Small intestine (tissue), 7 donors: ENCODE measurements at regions not wholly inside any gene's neighbourhood (a gene's known extent, or its start where the extent isn't known, plus 50 kb on each side); places are given as distances from the start of the nearest gene placed in this dataset.
A peak's percentile ranks its signal among the peaks of the same experiment; 100 is the strongest.

Source experiments
- DNase-seq, 2 donors: peaks; one replicate each; pipeline versions ENCODE4 v3.0.0 to v3.0.0-alpha.2; 2013
- FAIRE-seq: peaks from 2 replicates; lab custom pipeline; 2012; peaks lifted over from hg19 to GRCh38; lab: Jason Lieb, UNC
- H3K27ac ChIP-seq, 3 donors: one replicate each; pipeline ENCODE4 v1.5.1; 2013; ENCODE audit warnings: low read length in 2 of 3, mild to moderate bottlenecking in 2 of 3, control low read depth in 1 of 3, inconsistent platforms in 1 of 3, low read depth in 1 of 3, moderate library complexity in 1 of 3
- H3K27me3 ChIP-seq, 3 donors: one replicate each; pipeline ENCODE4 v1.6.1; 2013; ENCODE audit warnings: low read length in 3 of 3, inconsistent platforms in 1 of 3; ENCODE audit not compliant: control insufficient read depth in 3 of 3, insufficient read depth in 3 of 3
- H3K36me3 ChIP-seq, 3 donors: one replicate each; pipeline ENCODE4 v1.6.1; 2013; ENCODE audit warnings: low read length in 3 of 3, inconsistent platforms in 1 of 3, low read depth in 1 of 3, mild to moderate bottlenecking in 1 of 3, moderate library complexity in 1 of 3; ENCODE audit not compliant: control insufficient read depth in 3 of 3, insufficient read depth in 2 of 3
- H3K4me1 ChIP-seq, 3 donors: one replicate each; pipeline ENCODE4 v1.6.1; 2013; ENCODE audit warnings: low read length in 2 of 3, inconsistent platforms in 1 of 3, low read depth in 1 of 3, mild to moderate bottlenecking in 1 of 3, moderate library complexity in 1 of 3; ENCODE audit not compliant: control insufficient read depth in 3 of 3, insufficient read depth in 2 of 3
- H3K4me3 ChIP-seq, 3 donors: one replicate each; pipeline ENCODE4 v1.5.1; 2013; ENCODE audit warnings: low read length in 3 of 3, control low read depth in 1 of 3, inconsistent platforms in 1 of 3, low read depth in 1 of 3, mild to moderate bottlenecking in 1 of 3, moderate library complexity in 1 of 3
- H3K9me3 ChIP-seq, 2 donors: one replicate each; pipeline ENCODE4 v1.6.1; 2013; ENCODE audit warnings: low read depth in 1 of 2, low read length in 1 of 2; ENCODE audit not compliant: control insufficient read depth in 2 of 2, insufficient read depth in 1 of 2
- WGBS, 3 donors: extraction: QIAGEN DNeasy Blood & Tissue Kit; methylation state at CpG; one replicate each; pipeline ENCODE4 v1.1.7; 2013; 5-methylcytosine and 5-hydroxymethylcytosine counted together
- donor health status: healthy with polysubstance abuse.
- donor health status: control.
- donor health status: control.
- donor health status: Bipolar disorder and iron deficiency.
- donor health status: healthy.

DNA sequence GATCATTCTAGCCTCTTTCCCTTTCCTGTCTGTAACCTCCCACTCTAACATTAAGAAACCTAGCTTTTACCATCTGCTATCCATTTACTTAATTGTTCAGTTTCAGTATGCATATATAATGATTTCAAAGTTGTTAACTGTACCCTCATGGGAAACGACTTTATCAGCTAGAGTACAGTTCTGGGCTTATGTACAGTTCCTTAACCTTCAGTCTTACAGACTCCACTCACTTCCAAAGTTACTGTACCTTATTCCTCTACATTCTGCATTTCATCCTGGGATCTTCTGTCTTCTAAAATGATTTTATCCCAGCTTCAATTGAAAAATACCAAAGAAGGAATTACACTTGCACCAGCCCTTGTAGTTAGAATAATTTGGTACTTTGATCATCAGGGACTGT is 108.7 kb upstream of the KCNE2 start:
- no peak for FAIRE-seq

DNA sequence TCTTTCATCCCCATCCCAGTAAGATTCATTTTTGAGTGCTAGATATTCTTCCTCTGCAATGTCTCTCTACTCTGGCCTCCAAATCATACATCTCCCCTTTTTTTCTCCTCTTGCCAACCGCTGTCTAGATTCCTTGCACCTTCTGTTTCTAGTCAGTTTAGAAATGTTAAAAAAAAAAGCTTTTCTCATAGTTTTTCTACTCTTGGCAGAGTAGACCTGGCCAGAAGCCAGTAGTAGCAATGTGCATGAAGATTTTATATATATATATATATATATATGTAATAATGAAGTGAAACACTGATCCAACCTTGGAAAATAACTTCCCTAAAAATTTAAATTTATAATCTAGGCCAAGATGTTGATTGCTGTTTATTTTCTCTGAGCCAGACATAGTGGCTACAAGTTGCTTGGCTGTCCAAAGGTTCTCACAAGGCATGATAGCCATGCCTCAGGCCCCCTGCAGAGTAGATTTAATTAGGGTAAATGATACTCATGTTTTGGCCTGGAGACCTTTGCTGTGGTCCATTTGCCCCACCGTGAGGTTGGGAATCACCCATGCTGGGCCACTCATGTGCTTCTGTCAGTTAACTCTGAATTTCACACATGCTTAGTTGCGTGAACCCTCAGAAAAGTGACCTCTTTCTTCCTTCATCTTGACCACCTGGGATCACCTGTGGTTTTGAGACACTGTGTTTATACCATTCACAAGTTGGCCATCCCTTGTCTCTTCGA is 103.4 kb upstream of the KCNE2 start:
- Histone ChIP-seq H3K4me3 (no peak overlapping the region), H3K9me3 (peaks cover 0 to 5% of the 10 kb centered on the region in 2 donors), H3K27me3 (no peaks in the 10 kb centered on the region), H3K27ac (no peak overlapping the region), H3K4me1 (no peaks in the 10 kb centered on the region), H3K36me3 (no peaks in the 10 kb centered on the region)
- WGBS, 3 donors: 71 to 80% (median 77%) methylated on average over 4 of the region's 4 CpGs
- no peak for FAIRE-seq
- DNase-seq: no peak

More for the DNA sequence above, 108.7 kb upstream of the KCNE2 start:
- Histone ChIP-seq H3K9me3 (peaks cover 0 to 15% of the 10 kb centered on the region in 2 donors), H3K4me1 (no peaks in the 10 kb centered on the region), H3K36me3 (no peaks in the 10 kb centered on the region), H3K4me3 (no peak overlapping the region), H3K27ac (no peak overlapping the region), H3K27me3 (no peaks in the 10 kb centered on the region)
- WGBS, 3 donors: 66 to 88% (median 82%) methylated on average over 1 of the region's 1 CpG
- no peak for DNase-seq

DNA sequence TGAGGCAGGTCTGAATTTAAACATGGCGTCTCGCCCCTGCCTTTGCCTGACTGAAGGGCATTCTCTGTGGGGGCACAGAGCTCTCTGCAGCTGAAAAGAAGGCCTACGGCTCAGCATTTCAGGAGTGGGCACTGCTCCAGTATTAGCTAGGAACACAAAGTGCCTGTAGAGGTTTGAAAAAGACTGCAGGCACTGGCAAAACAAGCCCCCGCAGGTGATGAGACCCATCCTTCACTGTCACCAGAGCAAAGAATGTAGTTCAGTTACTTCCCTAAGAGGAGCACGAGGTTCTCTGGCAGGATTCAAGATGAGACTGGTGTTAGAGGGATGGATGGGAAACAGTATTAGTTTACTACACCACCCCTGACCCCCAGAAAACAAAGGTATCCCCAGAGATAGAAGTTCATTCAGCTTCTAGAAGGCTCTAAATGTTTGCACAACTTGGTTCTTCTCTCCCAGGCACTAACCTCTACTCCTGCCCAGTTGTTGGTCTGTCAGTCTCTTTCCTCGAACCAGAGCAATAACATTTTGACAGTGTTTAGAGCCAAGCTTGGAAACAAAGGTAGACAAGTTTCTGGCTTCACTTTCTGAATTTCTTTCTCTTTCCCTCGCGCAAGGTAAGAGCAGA is 101.9 kb upstream of the KCNE2 start:
- DNase-seq (no peak), FAIRE-seq (no peak)
- H3K36me3 ChIP-seq: no peaks in the 10 kb centered on the region
- H3K4me1 ChIP-seq: no peaks in the 10 kb centered on the region
- no peaks in the 10 kb centered on the region for H3K27me3 ChIP-seq
- 72 to 79% (median 75%) methylated on average over 8 of the region's 8 CpGs for WGBS, 3 donors
- H3K9me3 ChIP-seq: peaks cover 0 to 3% of the 10 kb centered on the region in 2 donors
- no peak overlapping the region for H3K4me3 ChIP-seq
- H3K27ac ChIP-seq: no peak overlapping the region

DNA sequence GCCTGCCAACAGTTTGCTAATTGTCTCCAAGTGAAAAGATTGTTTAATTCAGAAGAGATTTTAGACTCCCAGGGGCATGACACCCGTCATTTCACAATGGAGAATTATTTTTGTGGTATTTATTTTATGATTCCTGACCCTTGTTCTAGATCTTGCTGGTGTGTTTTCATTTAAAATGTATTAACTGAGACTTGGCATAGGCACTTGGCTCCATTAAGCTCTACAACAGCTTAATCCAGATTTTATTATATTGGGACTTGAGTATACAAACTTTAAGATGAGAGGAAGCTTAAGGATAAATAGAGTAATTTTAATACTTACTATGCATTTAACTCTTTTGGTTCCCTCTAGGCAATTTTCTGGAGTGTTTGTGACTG is 101.3 kb upstream of the KCNE2 start:
- Histone ChIP-seq H3K36me3 (no peaks in the 10 kb centered on the region), H3K27me3 (no peaks in the 10 kb centered on the region), H3K4me1 (no peaks in the 10 kb centered on the region), H3K4me3 (no peak overlapping the region), H3K9me3 (peaks cover 0 to 3% of the 10 kb centered on the region in 2 donors), H3K27ac (no peak overlapping the region)
- 52 to 61% (median 60%) methylated on average over 1 of the region's 1 CpG for WGBS, 3 donors
- DNase-seq: no peak
- no peak for FAIRE-seq

DNA sequence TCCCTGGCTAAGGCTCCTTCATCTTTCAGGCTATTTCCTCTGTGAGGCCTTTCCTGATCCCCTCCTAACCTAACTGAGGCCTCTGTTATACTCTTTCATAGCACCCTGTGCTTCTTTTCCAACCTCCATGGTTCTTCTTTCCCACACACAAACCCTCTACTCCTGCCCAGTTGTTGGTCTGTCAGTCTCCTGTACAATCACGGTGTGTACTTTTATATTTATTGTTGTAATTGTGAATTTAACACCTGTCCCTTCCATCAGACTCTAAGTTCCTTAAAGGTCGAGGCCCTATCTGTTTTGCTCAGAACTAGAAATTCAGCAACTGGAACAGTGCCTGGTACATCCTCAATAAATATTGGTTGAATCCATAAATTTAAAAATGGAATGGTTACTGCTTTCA is 100.2 kb upstream of the KCNE2 start:
- H3K4me3 ChIP-seq: no peak overlapping the region
- H3K9me3 ChIP-seq: peaks cover 0 to 3% of the 10 kb centered on the region in 2 donors
- FAIRE-seq (no peak), DNase-seq (no peak)
- H3K4me1 ChIP-seq: no peaks in the 10 kb centered on the region
- H3K27me3 ChIP-seq: no peaks in the 10 kb centered on the region
- no peak overlapping the region for H3K27ac ChIP-seq
- H3K36me3 ChIP-seq: no peaks in the 10 kb centered on the region
- WGBS, 3 donors: 78 to 91% (median 78%) methylated on average over 2 of the region's 2 CpGs

DNA sequence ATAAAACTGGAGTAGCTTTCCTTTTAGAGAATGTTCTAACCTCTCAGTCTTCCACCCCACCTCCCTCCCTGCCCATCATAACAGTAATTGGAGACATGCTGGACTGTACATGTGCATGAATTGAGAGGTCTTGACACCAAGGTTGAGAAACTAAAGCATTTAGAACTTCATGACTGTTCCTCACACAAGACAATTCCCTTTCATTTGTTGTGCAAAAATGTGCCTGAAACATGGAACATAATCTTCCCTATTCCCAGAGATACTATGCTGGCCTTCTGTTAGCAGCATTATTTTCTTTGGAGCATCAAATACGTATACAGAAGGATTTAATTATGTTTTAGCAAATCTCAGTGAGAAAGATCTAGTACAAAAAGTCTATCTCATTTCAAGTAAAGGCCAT is 97.5 kb upstream of the KCNE2 start:
- WGBS, 3 donors: 79 to 93% (median 84%) methylated on average over 1 of the region's 1 CpG
- Histone ChIP-seq H3K36me3 (no peaks in the 10 kb centered on the region), H3K4me1 (no peaks in the 10 kb centered on the region), H3K4me3 (no peak overlapping the region), H3K27ac (no peak overlapping the region), H3K27me3 (no peaks in the 10 kb centered on the region), H3K9me3 (peaks cover 0 to 3% of the 10 kb centered on the region in 2 donors)
- no peak for FAIRE-seq
- DNase-seq: no peak

DNA sequence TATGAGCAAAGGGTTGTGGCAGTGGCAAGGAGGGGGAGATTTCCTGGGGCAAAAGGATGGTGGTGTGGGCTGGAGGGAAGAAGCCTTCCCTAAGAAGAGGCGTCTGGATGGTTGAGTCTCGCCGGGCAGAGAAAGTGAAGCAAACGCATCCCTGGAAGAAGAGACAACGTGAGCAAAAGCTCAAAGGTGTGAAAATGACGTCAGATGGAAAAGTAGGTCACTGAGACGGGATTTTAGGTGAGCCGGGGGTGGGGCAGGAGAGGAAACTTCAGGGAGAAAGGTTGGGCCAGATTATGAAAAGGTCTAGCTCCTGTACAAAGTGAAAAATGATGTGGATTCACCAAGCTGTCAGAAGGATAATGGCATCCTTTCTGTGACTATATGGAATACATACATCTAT is 95.3 kb upstream of the KCNE2 start:
- Histone ChIP-seq H3K4me1 (no peaks in the 10 kb centered on the region), H3K27me3 (no peaks in the 10 kb centered on the region), H3K36me3 (no peaks in the 10 kb centered on the region), H3K4me3 (no peak overlapping the region), H3K9me3 (peaks cover 0 to 2% of the 10 kb centered on the region in 2 donors), H3K27ac (no peak overlapping the region)
- WGBS, 3 donors: 66 to 83% (median 71%) methylated on average over 8 of the region's 8 CpGs
- DNase-seq (no peak), FAIRE-seq (no peak)

DNA sequence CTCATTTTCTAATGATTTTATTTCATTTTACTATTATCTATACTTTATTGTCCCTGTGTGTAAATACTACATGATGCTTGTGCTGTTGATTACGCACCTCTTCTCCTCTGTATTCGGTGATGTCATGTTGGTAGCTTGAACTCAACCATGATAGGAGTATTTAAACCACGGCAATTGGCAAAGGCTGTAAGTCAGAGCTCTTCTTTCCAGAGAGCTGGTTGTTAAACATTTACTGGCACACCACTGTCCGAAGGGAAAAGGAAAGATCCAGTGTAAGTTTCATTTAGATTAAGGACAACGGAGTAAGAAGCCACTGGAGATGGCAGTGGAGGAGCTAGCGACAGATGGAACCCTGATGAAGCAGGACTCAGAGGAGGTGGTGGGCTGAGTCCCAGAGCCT is 93.4 kb upstream of the KCNE2 start:
- DNase-seq (peak in 1 of 2 donors; percentile 16), FAIRE-seq (no peak)
- Histone ChIP-seq H3K4me1 (no peaks in the 10 kb centered on the region), H3K27ac (no peak overlapping the region), H3K4me3 (no peak overlapping the region), H3K9me3 (no peaks in the 10 kb centered on the region), H3K27me3 (no peaks in the 10 kb centered on the region), H3K36me3 (no peaks in the 10 kb centered on the region)
- WGBS, 3 donors: 59 to 82% (median 72%) methylated on average over 6 of the region's 6 CpGs
